Mesendoderm (in vitro differentiated cells): ENCODE measurements at regions not wholly inside any gene's neighbourhood (a gene's known extent, or its start where the extent isn't known, plus 50 kb on each side); places are given as distances from the start of the nearest gene placed in this dataset.

ENCODE experiments used
- DNase-seq: peaks from one replicate; pipeline ENCODE4 v3.0.0; 2013
- H2AK5ac ChIP-seq: 2 replicates; pipeline ENCODE4 v1.6.1; 2013; ENCODE audit warnings: low read length, inconsistent platforms
- H2BK120ac ChIP-seq: 2 replicates; pipeline ENCODE4 v1.6.1; 2013; ENCODE audit warnings: low read depth, mild to moderate bottlenecking, low read length, moderate library complexity, mixed read lengths
- H2BK15ac ChIP-seq: replicated peaks from 2 replicates; pipeline ENCODE4 v1.6.1; 2013; ENCODE audit warnings: low read depth, mild to moderate bottlenecking, moderate library complexity
- H2BK5ac ChIP-seq: 2 replicates; pipeline ENCODE4 v1.6.1; 2013; ENCODE audit warnings: low read length, inconsistent platforms
- H3K18ac ChIP-seq: 2 replicates; pipeline ENCODE4 v1.6.1; 2013; ENCODE audit warnings: mild to moderate bottlenecking, low read length, mixed read lengths
- H3K23ac ChIP-seq: one replicate; pipeline ENCODE4 v1.6.1; 2013; ENCODE audit warnings: low read length
- H3K27ac ChIP-seq: 2 replicates; pipeline ENCODE4 v1.5.1; 2013; ENCODE audit warnings: low read depth, mild to moderate bottlenecking, inconsistent platforms, low read length, moderate library complexity
- H3K27me3 ChIP-seq: 2 replicates; pipeline ENCODE4 v1.6.1; 2013; ENCODE audit warnings: low read length, control low read depth, mild to moderate bottlenecking, inconsistent platforms; ENCODE audit not compliant: insufficient read depth, poor library complexity
- H3K36me3 ChIP-seq: 2 replicates; pipeline ENCODE4 v1.6.1; 2013; ENCODE audit warnings: low read length, inconsistent platforms; ENCODE audit not compliant: control insufficient read depth, insufficient read depth
- H3K4ac ChIP-seq: one replicate; pipeline ENCODE4 v1.6.1; 2013; ENCODE audit warnings: low read depth, mild to moderate bottlenecking, low read length, moderate library complexity
- H3K4me1 ChIP-seq: 2 replicates; pipeline ENCODE4 v1.6.1; 2013; ENCODE audit warnings: low read depth, low read length, inconsistent platforms; ENCODE audit not compliant: control insufficient read depth
- H3K4me2 ChIP-seq: 2 replicates; pipeline ENCODE4 v1.6.1; 2013; ENCODE audit warnings: low read length
- H3K4me3 ChIP-seq: 2 replicates; pipeline ENCODE4 v1.5.1; 2013; ENCODE audit warnings: mild to moderate bottlenecking, low read length
- H3K56ac ChIP-seq: one replicate; pipeline ENCODE4 v1.6.1; 2013; ENCODE audit warnings: low read length
- H3K79me1 ChIP-seq: 2 replicates; pipeline ENCODE4 v1.6.1; 2013; ENCODE audit warnings: low read length, inconsistent platforms
- H3K79me2 ChIP-seq: 2 replicates; pipeline ENCODE4 v1.6.1; 2013; ENCODE audit warnings: mild to moderate bottlenecking, low read length; ENCODE audit not compliant: control insufficient read depth, insufficient read depth
- H3K9ac ChIP-seq: 2 replicates; pipeline ENCODE4 v1.6.1; 2013; ENCODE audit warnings: low read length, inconsistent platforms
- H4K5ac ChIP-seq: one replicate; pipeline ENCODE4 v1.6.1; 2013; ENCODE audit warnings: low read length
- H4K8ac ChIP-seq: one replicate; pipeline ENCODE4 v1.6.1; 2013; ENCODE audit warnings: low read depth, mild to moderate bottlenecking, control low read depth, low read length, moderate library complexity
- WGBS: extraction: QIAGEN DNeasy Blood & Tissue Kit; methylation state at CpG from one replicate; pipeline ENCODE4 v1.1.7; 2013; ENCODE audit warnings: low lambda C conversion rate, missing lambda C conversion rate; ENCODE audit not compliant: insufficient coverage; ENCODE audit errors: extremely low coverage; 5-methylcytosine and 5-hydroxymethylcytosine counted together

DNA sequence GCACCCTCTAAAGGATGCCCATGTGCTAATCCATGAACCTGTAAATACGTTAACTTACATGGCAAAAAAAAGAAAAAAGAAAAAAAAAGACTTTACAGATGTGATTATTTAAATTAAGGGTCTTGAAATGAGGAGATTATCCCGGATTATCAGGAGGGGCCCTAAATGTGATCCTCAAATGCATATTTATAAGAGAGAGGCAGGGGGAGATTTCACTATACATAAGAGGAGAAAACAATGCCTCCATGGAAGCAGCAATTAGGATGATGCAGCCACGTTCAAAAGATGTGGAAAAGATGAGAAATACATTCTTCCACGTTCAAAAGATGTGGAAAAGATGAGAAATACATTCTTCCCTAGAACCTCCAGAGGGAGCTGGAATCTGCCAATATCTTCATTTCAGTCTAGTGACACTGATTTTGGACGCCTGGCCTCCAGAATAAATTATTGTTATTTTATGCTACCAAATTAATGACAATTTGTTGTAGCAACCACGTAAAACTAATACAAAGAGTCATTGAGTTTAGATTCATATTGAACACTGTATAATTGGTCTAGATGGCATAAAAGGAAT is 328.4 kb upstream of the GNAI1 start:
- Histone ChIP-seq H3K4ac (no peak overlapping the region), H3K9ac (no peak overlapping the region), H3K79me1 (no peaks in the 10 kb centered on the region), H3K36me3 (no peaks in the 10 kb centered on the region), H3K27me3 (no peaks in the 10 kb centered on the region), H3K4me1 (no peaks in the 10 kb centered on the region), H4K8ac (no peak overlapping the region), H3K4me3 (no peak overlapping the region), H3K18ac (no peak overlapping the region), H3K27ac (no peak overlapping the region), H4K5ac (no peak overlapping the region), H2AK5ac (no peak overlapping the region), H3K23ac (no peak overlapping the region), H2BK5ac (no peak overlapping the region), H3K4me2 (no peak overlapping the region), H2BK15ac (no peak overlapping the region), H2BK120ac (no peak overlapping the region), H3K56ac (no peak overlapping the region), H3K79me2 (no peaks in the 10 kb centered on the region)
- DNase-seq: no peak
- no CpG with 5 or more reads among the region's 6 CpGs for WGBS

DNA sequence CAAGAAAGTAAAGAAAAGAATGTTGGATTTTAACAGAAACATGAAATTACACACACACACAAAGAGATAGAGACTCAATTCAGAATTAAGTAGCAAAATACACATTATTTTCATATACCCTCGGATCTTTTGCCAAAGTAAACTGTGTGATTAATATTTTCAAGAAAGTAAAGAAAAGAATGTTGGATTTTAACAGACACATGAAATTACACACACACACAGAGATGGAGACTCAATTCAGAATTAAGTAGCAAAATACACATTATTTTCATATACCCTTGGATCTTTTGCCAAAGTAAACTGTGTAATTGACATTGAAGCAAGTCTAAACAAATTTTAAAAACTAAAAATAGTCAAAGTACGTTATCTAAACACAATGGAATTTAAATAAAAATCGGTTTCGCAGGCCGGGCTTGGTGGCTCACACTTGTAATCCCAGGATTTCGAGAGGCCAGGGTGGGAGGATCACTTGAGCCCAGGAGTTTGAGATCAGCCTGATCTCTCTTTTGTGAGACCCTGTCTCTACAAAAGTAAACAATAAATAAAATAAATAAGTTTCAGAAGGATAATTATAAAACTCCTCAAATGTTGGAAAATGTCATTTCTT is 337.3 kb upstream of the MAGI2 start:
- Histone ChIP-seq H4K5ac (no peak overlapping the region), H3K23ac (no peak overlapping the region), H3K4me1 (no peaks in the 10 kb centered on the region), H3K56ac (no peak overlapping the region), H3K18ac (no peak overlapping the region), H3K36me3 (no peaks in the 10 kb centered on the region), H3K27ac (no peak overlapping the region), H2AK5ac (no peak overlapping the region), H3K4ac (no peak overlapping the region), H3K79me2 (no peaks in the 10 kb centered on the region), H4K8ac (no peak overlapping the region), H3K4me2 (no peak overlapping the region), H3K79me1 (no peaks in the 10 kb centered on the region), H3K27me3 (no peaks in the 10 kb centered on the region), H3K4me3 (no peak overlapping the region), H2BK15ac (no peak overlapping the region), H3K9ac (no peak overlapping the region), H2BK120ac (no peak overlapping the region), H2BK5ac (no peak overlapping the region)
- no peak for DNase-seq
- WGBS: no CpG with 5 or more reads among the region's 6 CpGs

DNA sequence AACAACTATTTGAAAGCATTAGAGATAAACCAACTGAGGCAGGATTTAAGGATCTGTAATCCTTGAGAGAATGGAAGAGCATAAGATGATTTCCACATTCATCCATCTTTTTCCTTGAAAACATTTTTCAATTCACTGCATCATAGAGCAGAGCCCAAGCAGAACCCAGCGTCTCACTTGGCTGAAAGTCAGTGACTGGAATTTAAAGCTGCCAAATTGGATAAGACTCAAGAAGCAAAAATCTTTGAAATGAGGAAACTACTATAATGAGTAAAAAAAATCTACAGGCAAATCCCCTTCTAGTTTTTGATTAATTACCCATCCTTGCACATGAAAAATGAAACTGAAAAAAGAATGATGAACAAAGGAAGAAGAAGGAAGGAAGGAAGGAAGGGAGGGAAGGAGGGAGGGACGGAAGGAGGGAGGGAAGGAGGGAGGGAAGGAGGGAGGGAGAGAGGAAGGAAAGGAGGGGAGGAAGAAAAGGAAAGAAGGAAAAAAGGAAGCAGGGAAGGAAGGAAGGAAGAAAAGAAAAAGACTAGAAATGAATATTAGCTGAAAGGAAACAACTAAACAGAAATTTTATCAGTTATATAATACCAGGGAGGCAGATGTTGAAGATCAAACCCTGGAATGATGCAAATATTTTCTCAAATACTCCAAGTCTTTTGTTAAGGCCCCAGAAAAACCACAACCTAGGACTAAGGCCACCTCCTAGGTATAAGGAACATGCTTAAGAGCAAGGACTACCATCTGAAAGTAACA is 336.3 kb upstream of the MAGI2 start:
- Histone ChIP-seq H3K18ac (no peak overlapping the region), H3K27me3 (no peaks in the 10 kb centered on the region), H3K27ac (no peak overlapping the region), H3K4me2 (no peak overlapping the region), H3K4ac (no peak overlapping the region), H3K79me2 (no peaks in the 10 kb centered on the region), H3K56ac (no peak overlapping the region), H3K9ac (no peak overlapping the region), H2BK5ac (no peak overlapping the region), H4K5ac (no peak overlapping the region), H3K4me3 (no peak overlapping the region), H2BK120ac (no peak overlapping the region), H2AK5ac (no peak overlapping the region), H3K23ac (no peak overlapping the region), H3K36me3 (no peaks in the 10 kb centered on the region), H4K8ac (no peak overlapping the region), H3K79me1 (no peaks in the 10 kb centered on the region), H3K4me1 (no peaks in the 10 kb centered on the region), H2BK15ac (no peak overlapping the region)
- WGBS: no CpG with 5 or more reads among the region's 2 CpGs
- DNase-seq: no peak

DNA sequence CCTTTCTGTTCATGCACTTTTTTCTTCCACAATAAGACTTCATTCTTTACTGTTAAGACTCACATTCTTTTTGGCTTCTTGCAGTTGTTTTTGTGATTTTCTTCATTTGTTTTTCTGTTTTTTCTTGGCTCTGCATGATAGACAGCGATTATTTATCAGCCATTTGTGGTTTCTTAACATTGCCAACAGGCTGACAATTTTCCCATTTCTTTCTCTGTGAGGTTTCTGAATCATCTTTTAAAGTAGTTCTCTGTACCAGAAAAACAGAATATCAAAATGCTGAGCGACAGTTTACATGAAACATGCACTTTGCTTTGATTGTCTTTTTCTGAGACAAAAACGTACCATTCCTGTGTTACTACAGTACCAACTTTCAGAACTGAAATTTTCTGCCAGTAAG is 334.2 kb upstream of the MAGI2 start:
- Histone ChIP-seq H3K4me2 (no peak overlapping the region), H3K56ac (no peak overlapping the region), H3K27me3 (no peaks in the 10 kb centered on the region), H2AK5ac (no peak overlapping the region), H4K8ac (no peak overlapping the region), H3K4me1 (no peaks in the 10 kb centered on the region), H2BK15ac (no peak overlapping the region), H3K36me3 (no peaks in the 10 kb centered on the region), H2BK120ac (no peak overlapping the region), H3K18ac (no peak overlapping the region), H2BK5ac (no peak overlapping the region), H3K9ac (no peak overlapping the region), H3K4ac (no peak overlapping the region), H4K5ac (no peak overlapping the region), H3K79me1 (no peaks in the 10 kb centered on the region), H3K27ac (no peak overlapping the region), H3K23ac (no peak overlapping the region), H3K79me2 (no peaks in the 10 kb centered on the region), H3K4me3 (no peak overlapping the region)
- WGBS: no CpG with 5 or more reads among the region's 3 CpGs
- DNase-seq: no peak

DNA sequence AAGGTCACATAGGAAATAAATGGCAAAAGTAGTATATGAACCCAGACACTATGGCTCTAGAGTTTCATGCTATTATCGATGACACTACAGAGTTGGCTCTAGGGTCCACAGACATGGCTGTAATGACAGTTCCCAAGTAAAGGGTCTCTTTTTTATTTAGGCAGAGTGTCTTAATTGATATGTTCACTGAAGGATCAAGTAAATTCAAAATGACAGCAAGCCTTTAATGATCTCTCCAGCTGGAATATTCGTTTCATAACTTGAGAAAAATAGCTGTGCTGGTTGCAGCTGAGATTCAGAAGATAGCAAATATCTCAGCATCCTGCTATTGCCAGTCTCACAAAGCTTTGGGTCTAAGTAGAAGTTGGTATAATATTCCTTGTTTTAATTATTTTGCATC is 333.6 kb upstream of the MAGI2 start:
- H3K4ac ChIP-seq: no peak overlapping the region

More for the DNA sequence above, 333.6 kb upstream of the MAGI2 start:
- Histone ChIP-seq H3K4me2 (no peak overlapping the region), H3K27ac (no peak overlapping the region), H4K5ac (no peak overlapping the region), H3K9ac (no peak overlapping the region), H3K56ac (no peak overlapping the region), H3K36me3 (no peaks in the 10 kb centered on the region), H3K4me3 (no peak overlapping the region), H2BK120ac (no peak overlapping the region), H3K4me1 (no peaks in the 10 kb centered on the region), H2AK5ac (no peak overlapping the region), H4K8ac (no peak overlapping the region), H3K79me1 (no peaks in the 10 kb centered on the region), H3K23ac (no peak overlapping the region), H2BK15ac (no peak overlapping the region), H3K27me3 (no peaks in the 10 kb centered on the region), H3K18ac (no peak overlapping the region), H2BK5ac (no peak overlapping the region), H3K79me2 (no peaks in the 10 kb centered on the region)
- no peak for DNase-seq
- no CpG with 5 or more reads among the region's 2 CpGs for WGBS
